HEK293T (cell line): ENCODE measurements at regions not wholly inside any gene's neighbourhood (a gene's known extent, or its start where the extent isn't known, plus 50 kb on each side); places are given as distances from the start of the nearest gene placed in this dataset.

Experiments used
- CTCF ChIA-PET: fragments of 350-600 bp; formaldehyde crosslinking; extraction: SDS; loops from one replicate; lab custom pipeline; 2021; ENCODE audit warnings: antibody characterized with exemption, inconsistent platforms; lab: Yijun Ruan, JAX
- POLR2A ChIA-PET: fragments of 350-600 bp; formaldehyde crosslinking; extraction: SDS; loops from one replicate; lab custom pipeline; 2020; ENCODE audit warnings: antibody characterized with exemption, inconsistent platforms; lab: Yijun Ruan, JAX
- DNase-seq: peaks from one replicate; pipeline ENCODE4 v3.0.0; 2012; ENCODE audit warnings: mixed read lengths; ENCODE audit errors: extremely low spot score
- ARNT ChIP-seq: fragments of 450-650 bp; IDR thresholded peaks from 2 replicates; pipeline ENCODE4 v1.6.1; 2017; ENCODE audit warnings: mild to moderate bottlenecking
- BHLHE40 ChIP-seq: fragments of 450-650 bp; IDR thresholded peaks from 2 replicates; pipeline ENCODE4 v1.6.1; 2016; ENCODE audit warnings: mild to moderate bottlenecking, moderate library complexity, borderline replicate concordance
- CTBP1 ChIP-seq: fragments of 450-650 bp; IDR thresholded peaks from 2 replicates; pipeline ENCODE4 v1.6.1; 2016; ENCODE audit warnings: borderline replicate concordance
- ELF4 ChIP-seq: fragments of 450-650 bp; IDR thresholded peaks from 2 replicates; pipeline ENCODE4 v1.6.1; 2017; ENCODE audit warnings: antibody characterized with exemption
- FOXA1 ChIP-seq: fragments of 450-650 bp; IDR thresholded peaks from 2 replicates; pipeline ENCODE4 v1.6.1; 2016; ENCODE audit warnings: mild to moderate bottlenecking
- FOXM1 ChIP-seq: fragments of 450-650 bp; IDR thresholded peaks from 2 replicates; pipeline ENCODE4 v1.6.1; 2017; ENCODE audit warnings: mild to moderate bottlenecking, borderline replicate concordance
- HDGF ChIP-seq: fragments of 450-650 bp; IDR thresholded peaks from 2 replicates; pipeline ENCODE4 v1.6.1; 2017; ENCODE audit warnings: antibody characterized with exemption, borderline replicate concordance
- LEF1 ChIP-seq: fragments of 450-650 bp; IDR thresholded peaks from 2 replicates; pipeline ENCODE4 v1.6.1; 2017; ENCODE audit warnings: mild to moderate bottlenecking, borderline replicate concordance
- NFRKB ChIP-seq: fragments of 450-650 bp; IDR thresholded peaks from 2 replicates; pipeline ENCODE4 v1.6.1; 2016; ENCODE audit warnings: mild to moderate bottlenecking, moderate library complexity
- SUZ12 ChIP-seq: fragments of 450-650 bp; IDR thresholded peaks from 2 replicates; pipeline ENCODE4 v1.6.1; 2016; ENCODE audit warnings: mild to moderate bottlenecking
- ZNF384 ChIP-seq: fragments of 450-650 bp; IDR thresholded peaks from 2 replicates; pipeline ENCODE4 v1.6.1; 2016

- no peak for DNase-seq
- POLR2A ChIA-PET, result no interaction called here
- CTCF ChIA-PET, result no interaction called here
- TF ChIP-seq ZNF384 (no peak), BHLHE40 (no peak), ELF4 (no peak), HDGF (no peak), NFRKB (no peak), SUZ12 (no peak), ARNT (no peak), FOXM1 (no peak), LEF1 (no peak), CTBP1 (no peak)
These were observed 98.2 kb downstream of the NDFIP1 start for GRCh38 chr5:142206801-142207200.

- ChIA-PET CTCF (interaction anchor here (0.7 kb wide), 1 partner anchor 18 kb away, joined by 3 read pairs; no protein-coding TSS in a partner anchor), POLR2A (no interaction called here)
- no peak for DNase-seq
- TF ChIP-seq FOXA1 (no peak), ARNT (no peak), CTBP1 (no peak)
These were observed 95.6 kb downstream of the NDFIP1 start for GRCh38 chr5:142204219-142204618.
